ENCODE measurements at regions not wholly inside any gene's neighbourhood (a gene's known extent, or its start where the extent isn't known, plus 50 kb on each side); places are given as distances from the start of the nearest gene placed in this dataset.
A peak's percentile ranks its signal among the peaks of the same experiment; 100 is the strongest.

- ATAC-seq (ENCODE audit: low read depth) (no peak), DNase-seq (ENCODE audit: low spot score) (no peak)
- H3K27me3 ChIP-seq (ENCODE audit: insufficient read depth, poor library complexity, severe bottlenecking), result no peaks in the 10 kb centered on the region
- H3K27ac ChIP-seq (ENCODE audit: poor library complexity, severe bottlenecking), result no peak overlapping the region
- H3K9me3 ChIP-seq (ENCODE audit: severe bottlenecking), result no peaks in the 10 kb centered on the region
- no peaks in the 10 kb centered on the region for H3K36me3 ChIP-seq (ENCODE audit: low read depth)
- no peaks in the 10 kb centered on the region for H3K4me1 ChIP-seq (ENCODE audit: insufficient read depth, poor library complexity, severe bottlenecking)
- no peak overlapping the region for H3K4me3 ChIP-seq (ENCODE audit: severe bottlenecking)
- TF ChIP-seq, protein P1, sequence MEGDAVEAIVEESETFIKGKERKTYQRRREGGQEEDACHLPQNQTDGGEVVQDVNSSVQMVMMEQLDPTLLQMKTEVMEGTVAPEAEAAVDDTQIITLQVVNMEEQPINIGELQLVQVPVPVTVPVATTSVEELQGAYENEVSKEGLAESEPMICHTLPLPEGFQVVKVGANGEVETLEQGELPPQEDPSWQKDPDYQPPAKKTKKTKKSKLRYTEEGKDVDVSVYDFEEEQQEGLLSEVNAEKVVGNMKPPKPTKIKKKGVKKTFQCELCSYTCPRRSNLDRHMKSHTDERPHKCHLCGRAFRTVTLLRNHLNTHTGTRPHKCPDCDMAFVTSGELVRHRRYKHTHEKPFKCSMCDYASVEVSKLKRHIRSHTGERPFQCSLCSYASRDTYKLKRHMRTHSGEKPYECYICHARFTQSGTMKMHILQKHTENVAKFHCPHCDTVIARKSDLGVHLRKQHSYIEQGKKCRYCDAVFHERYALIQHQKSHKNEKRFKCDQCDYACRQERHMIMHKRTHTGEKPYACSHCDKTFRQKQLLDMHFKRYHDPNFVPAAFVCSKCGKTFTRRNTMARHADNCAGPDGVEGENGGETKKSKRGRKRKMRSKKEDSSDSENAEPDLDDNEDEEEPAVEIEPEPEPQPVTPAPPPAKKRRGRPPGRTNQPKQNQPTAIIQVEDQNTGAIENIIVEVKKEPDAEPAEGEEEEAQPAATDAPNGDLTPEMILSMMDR (IDR thresholded peaks at IDR 0.05; ENCODE audit: poor library complexity, severe bottlenecking), result no peak
These were observed 99.7 kb upstream of the VGLL3 start for GRCh38 chr3:87090631-87091030.

DNA sequence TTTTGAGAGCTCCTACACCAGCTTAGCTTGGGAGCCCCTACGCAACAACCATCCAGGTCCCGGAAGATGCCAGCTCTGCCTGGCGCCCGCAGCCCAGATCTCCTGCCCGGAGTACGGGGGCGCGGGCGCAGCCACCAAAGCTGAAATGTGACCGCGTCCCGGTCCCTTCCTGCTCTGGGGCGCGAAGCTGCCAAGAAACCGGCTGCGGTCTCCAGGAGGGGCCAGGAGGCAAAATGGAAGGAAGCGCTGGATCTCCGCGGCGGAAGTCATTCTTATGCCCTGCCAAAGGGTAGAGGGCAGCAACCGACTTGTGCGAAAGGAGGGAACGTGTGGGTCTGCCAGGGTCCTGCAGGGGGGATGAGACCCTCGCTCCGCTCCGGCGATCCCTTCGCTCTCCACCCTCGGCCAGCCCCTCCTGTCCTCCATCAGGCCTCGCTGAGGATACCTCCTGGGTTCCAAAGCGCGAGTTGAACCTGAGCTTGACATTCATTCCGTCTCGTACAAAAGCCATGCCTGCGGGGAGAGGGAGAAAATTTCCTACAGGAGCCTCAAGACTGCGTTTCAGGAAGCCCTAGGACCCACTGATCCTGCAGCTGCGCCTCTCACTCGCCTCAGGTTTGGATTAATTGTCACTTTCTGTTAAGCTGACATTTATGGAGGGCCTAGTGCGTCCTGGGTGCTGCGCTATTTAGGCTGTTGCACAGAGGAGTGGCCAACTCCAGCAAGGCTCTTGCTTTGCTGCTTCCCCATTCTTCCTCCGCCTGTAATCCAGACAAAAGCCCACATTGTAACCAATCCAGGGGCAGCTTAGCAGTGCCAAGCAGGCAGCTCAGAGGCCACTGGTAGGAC is 98.3 kb upstream of the VGLL3 start:
- DNase-seq (ENCODE audit: low spot score) (no peak), ATAC-seq (ENCODE audit: low read depth) (peak; percentile 54)
- Histone ChIP-seq H3K4me1 (ENCODE audit: insufficient read depth, poor library complexity, severe bottlenecking) (no peaks in the 10 kb centered on the region), H3K9me3 (ENCODE audit: severe bottlenecking) (no peaks in the 10 kb centered on the region), H3K4me3 (ENCODE audit: severe bottlenecking) (peak overlapping the region; percentile 19), H3K36me3 (ENCODE audit: low read depth) (no peaks in the 10 kb centered on the region), H3K27ac (ENCODE audit: poor library complexity, severe bottlenecking) (no peak overlapping the region), H3K27me3 (ENCODE audit: insufficient read depth, poor library complexity, severe bottlenecking) (no peaks in the 10 kb centered on the region)
- TF ChIP-seq, protein P1 (IDR thresholded peaks at IDR 0.05; ENCODE audit: poor library complexity, severe bottlenecking), result no peak

- no peaks in the 10 kb centered on the region for H3K9me3 ChIP-seq (ENCODE audit: severe bottlenecking)
- no peak for DNase-seq (ENCODE audit: low spot score)
- ATAC-seq (ENCODE audit: low read depth), result no peak
- H3K27ac ChIP-seq (ENCODE audit: poor library complexity, severe bottlenecking), result no peak overlapping the region
- TF ChIP-seq, protein P1 (IDR thresholded peaks at IDR 0.05; ENCODE audit: poor library complexity, severe bottlenecking), result no peak
- H3K4me3 ChIP-seq (ENCODE audit: severe bottlenecking), result peak overlapping the region; percentile 19
- H3K27me3 ChIP-seq (ENCODE audit: insufficient read depth, poor library complexity, severe bottlenecking), result no peaks in the 10 kb centered on the region
- H3K36me3 ChIP-seq (ENCODE audit: low read depth), result no peaks in the 10 kb centered on the region
- no peaks in the 10 kb centered on the region for H3K4me1 ChIP-seq (ENCODE audit: insufficient read depth, poor library complexity, severe bottlenecking)
These were observed 97.6 kb upstream of the VGLL3 start for GRCh38 chr3:87088430-87088992.

DNA sequence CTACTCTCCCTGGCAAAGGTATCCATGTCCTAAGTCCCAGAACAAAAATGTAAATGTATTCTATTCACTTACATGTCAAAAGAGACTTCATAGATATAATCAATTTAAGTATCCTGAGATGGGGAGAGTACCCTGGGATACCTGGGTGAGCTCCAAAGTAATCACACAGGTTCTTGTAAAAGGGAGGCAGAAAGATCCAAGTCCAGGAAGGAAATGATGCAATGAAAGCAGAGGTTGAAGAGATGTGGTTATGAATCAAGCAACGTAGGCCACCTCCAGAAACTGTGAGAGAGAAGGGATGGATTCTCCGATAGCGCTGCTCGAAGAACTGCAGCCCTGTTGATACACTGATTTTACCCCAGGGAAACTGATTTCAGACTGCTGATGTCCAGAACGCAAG is 93.9 kb upstream of the VGLL3 start:
- Histone ChIP-seq H3K36me3 (ENCODE audit: low read depth) (no peaks in the 10 kb centered on the region), H3K27ac (ENCODE audit: poor library complexity, severe bottlenecking) (no peak overlapping the region), H3K9me3 (ENCODE audit: severe bottlenecking) (no peaks in the 10 kb centered on the region), H3K4me1 (ENCODE audit: insufficient read depth, poor library complexity, severe bottlenecking) (no peaks in the 10 kb centered on the region), H3K27me3 (ENCODE audit: insufficient read depth, poor library complexity, severe bottlenecking) (no peaks in the 10 kb centered on the region), H3K4me3 (ENCODE audit: severe bottlenecking) (no peak overlapping the region)
- TF ChIP-seq, protein P1 (IDR thresholded peaks at IDR 0.05; ENCODE audit: poor library complexity, severe bottlenecking), result no peak
- ATAC-seq (ENCODE audit: low read depth) (no peak), DNase-seq (ENCODE audit: low spot score) (no peak)

Measured in RWPE2 (cell line).